ENCODE measurements at regions not wholly inside any gene's neighbourhood (a gene's known extent, or its start where the extent isn't known, plus 50 kb on each side); places are given as distances from the start of the nearest gene placed in this dataset.
"Not testable (repeated sequence)": the region's sequence is repeated elsewhere in the genome, so short reads cannot be mapped to it uniquely, and the experiment has no call there.

DNA sequence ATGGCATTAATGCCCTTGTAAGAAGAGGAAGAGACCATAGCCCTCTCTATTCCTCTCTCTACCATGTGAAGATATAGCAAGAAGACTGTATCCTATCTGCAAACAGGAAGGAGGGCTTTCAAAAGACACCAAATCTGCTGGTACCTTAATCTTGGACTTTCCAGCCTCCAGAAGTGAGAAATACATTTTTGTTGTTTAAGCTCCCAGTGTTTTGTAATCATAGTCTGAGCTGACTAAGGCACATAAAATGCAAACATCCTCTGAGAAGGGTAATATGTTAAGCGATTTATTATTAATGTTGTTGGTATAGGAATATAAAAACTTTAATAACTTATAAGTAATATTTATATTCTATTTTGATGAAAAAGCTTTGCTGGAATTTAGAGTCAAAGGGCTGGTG, 559.8 kb downstream of the SUCLG1 start:
- H3K4me3 ChIP-seq (ENCODE audit: low read depth, low read length), result no peak overlapping the region
- TF ChIP-seq, protein P1, sequence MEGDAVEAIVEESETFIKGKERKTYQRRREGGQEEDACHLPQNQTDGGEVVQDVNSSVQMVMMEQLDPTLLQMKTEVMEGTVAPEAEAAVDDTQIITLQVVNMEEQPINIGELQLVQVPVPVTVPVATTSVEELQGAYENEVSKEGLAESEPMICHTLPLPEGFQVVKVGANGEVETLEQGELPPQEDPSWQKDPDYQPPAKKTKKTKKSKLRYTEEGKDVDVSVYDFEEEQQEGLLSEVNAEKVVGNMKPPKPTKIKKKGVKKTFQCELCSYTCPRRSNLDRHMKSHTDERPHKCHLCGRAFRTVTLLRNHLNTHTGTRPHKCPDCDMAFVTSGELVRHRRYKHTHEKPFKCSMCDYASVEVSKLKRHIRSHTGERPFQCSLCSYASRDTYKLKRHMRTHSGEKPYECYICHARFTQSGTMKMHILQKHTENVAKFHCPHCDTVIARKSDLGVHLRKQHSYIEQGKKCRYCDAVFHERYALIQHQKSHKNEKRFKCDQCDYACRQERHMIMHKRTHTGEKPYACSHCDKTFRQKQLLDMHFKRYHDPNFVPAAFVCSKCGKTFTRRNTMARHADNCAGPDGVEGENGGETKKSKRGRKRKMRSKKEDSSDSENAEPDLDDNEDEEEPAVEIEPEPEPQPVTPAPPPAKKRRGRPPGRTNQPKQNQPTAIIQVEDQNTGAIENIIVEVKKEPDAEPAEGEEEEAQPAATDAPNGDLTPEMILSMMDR (IDR thresholded peaks at IDR 0.05; ENCODE audit: low read depth, low read length, missing control alignments), result no peak
- DNase-seq (ENCODE audit: low read depth), result no peak

GRCh38 chr2:83894976-83895375, 564.1 kb downstream of the SUCLG1 start:
- no peak overlapping the region for H3K4me3 ChIP-seq (ENCODE audit: low read depth, low read length)
- no peak for DNase-seq (ENCODE audit: low read depth)
- TF ChIP-seq, protein P1 (IDR thresholded peaks at IDR 0.05; ENCODE audit: low read depth, low read length, missing control alignments), result no peak

- no peak for DNase-seq (ENCODE audit: low read depth)
- no peak overlapping the region for H3K4me3 ChIP-seq (ENCODE audit: low read depth, low read length)
- TF ChIP-seq, protein P1 (IDR thresholded peaks at IDR 0.05; ENCODE audit: low read depth, low read length, missing control alignments), result no peak
Measured at GRCh38 chr2:83887757-83888156, 571.3 kb downstream of the SUCLG1 start.

DNA sequence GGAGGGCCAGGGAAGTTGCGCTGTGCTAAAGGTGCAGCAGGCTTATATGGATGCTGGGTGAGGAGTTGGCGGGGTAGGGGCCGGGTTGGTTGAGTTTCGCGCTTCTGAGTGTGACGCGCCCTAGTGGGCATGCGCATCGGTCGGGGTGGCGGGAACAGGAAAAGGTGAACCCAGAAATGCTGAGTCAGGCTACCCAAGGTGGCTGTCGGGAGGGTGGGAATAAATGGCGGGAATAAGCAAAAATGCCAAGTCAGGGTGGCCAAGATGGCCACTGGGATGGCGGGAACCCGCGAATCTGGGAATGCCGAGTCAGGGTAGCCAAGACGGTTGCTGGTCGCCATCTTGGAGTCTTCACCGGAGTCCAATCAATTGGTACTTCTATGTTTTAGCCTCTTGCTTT, 580.0 kb downstream of the SUCLG1 start:
- no peak overlapping the region for H3K4me3 ChIP-seq (ENCODE audit: low read depth, low read length)
- TF ChIP-seq, protein P1 (IDR thresholded peaks at IDR 0.05; ENCODE audit: low read depth, low read length, missing control alignments), result no peak
- DNase-seq (ENCODE audit: low read depth), result no peak

DNA sequence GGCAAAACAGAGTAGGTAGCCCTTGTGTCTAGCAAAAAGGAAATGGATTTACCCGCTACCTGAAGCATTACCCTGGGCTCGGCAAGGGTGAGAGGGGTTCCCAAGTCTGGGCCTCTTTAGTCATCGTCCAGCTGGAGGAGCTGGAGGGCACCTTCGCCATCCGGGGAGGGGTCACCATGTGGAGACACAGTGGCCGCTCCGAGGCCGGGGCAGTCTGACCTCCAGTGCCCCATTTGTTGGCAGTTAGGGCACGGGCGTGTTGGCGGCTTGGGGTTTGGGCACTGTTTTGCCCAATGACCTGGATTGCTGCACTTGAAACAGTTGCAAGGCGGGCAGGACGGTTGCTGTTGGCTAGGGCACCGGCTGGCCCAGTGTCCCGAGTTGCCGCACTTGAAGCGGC, 581.8 kb downstream of the SUCLG1 start:
- DNase-seq (ENCODE audit: low read depth); H3K4me3 ChIP-seq (ENCODE audit: low read depth, low read length): not testable (repeated sequence)

- H3K4me3 ChIP-seq (ENCODE audit: low read depth, low read length), result no peak overlapping the region
- no peak for DNase-seq (ENCODE audit: low read depth)
- TF ChIP-seq, protein P1 (IDR thresholded peaks at IDR 0.05; ENCODE audit: low read depth, low read length, missing control alignments), result no peak
Measured at GRCh38 chr2:83874712-83875430, 584.2 kb downstream of the SUCLG1 start.

- TF ChIP-seq, protein P1 (IDR thresholded peaks at IDR 0.05; ENCODE audit: low read depth, low read length, missing control alignments), result no peak
- H3K4me3 ChIP-seq (ENCODE audit: low read depth, low read length), result no peak overlapping the region
- no peak for DNase-seq (ENCODE audit: low read depth)
Measured at GRCh38 chr2:83874066-83874465, 585.0 kb downstream of the SUCLG1 start.
